HL-60 (cell line): ENCODE measurements at regions not wholly inside any gene's neighbourhood (a gene's known extent, or its start where the extent isn't known, plus 50 kb on each side); places are given as distances from the start of the nearest gene placed in this dataset.

Source experiments
- DNase-seq, 2 experiments: peaks; one replicate each; pipeline ENCODE4 v3.0.0-alpha.2; 2010 to 2020; ENCODE audit warnings: low read depth in 1 of 2, low spot score in 1 of 2
- H3K27ac ChIP-seq: fragments of 250-450 bp; sonication (Bioruptor Pico); replicated peaks from 2 replicates; pipeline ENCODE4 v1.5.1; 2020; ENCODE audit warnings: mild to moderate bottlenecking, moderate library complexity
- H3K27me3 ChIP-seq: fragments of 250-450 bp; sonication (Bioruptor Pico); 2 replicates; pipeline ENCODE4 v1.5.1; 2021; ENCODE audit warnings: mild to moderate bottlenecking, moderate library complexity; ENCODE audit not compliant: insufficient read depth, poor library complexity, severe bottlenecking
- H3K4me3 ChIP-seq: replicated peaks from 2 replicates; pipeline ENCODE4 v1.5.1; 2011; ENCODE audit warnings: mild to moderate bottlenecking, control low read depth, low read length; ENCODE audit not compliant: insufficient read depth
- GABPA ChIP-seq: IDR thresholded peaks from 2 replicates; pipeline ENCODE4 v1.6.1; 2012; ENCODE audit warnings: low read depth
- POLR2AphosphoS5 ChIP-seq: IDR thresholded peaks from 2 replicates; pipeline ENCODE4 v1.6.1; 2012; ENCODE audit warnings: low read depth
- SPI1 ChIP-seq: IDR thresholded peaks from 2 replicates; pipeline ENCODE4 v1.6.1; 2012; ENCODE audit warnings: low read depth, mild to moderate bottlenecking, borderline replicate concordance
- TF ChIP-seq, protein P1 (sequence below): IDR thresholded peaks from one replicate; pipeline ENCODE4 v1.5.1; 2011; ENCODE audit warnings: low read length, control low read depth, inconsistent platforms; ENCODE audit not compliant: insufficient read depth
- TF ChIP-seq, protein P2 (sequence below): IDR thresholded peaks from 2 replicates; pipeline ENCODE4 v1.6.1; 2012; ENCODE audit warnings: low read depth; ENCODE audit not compliant: insufficient replicate concordance

DNA sequence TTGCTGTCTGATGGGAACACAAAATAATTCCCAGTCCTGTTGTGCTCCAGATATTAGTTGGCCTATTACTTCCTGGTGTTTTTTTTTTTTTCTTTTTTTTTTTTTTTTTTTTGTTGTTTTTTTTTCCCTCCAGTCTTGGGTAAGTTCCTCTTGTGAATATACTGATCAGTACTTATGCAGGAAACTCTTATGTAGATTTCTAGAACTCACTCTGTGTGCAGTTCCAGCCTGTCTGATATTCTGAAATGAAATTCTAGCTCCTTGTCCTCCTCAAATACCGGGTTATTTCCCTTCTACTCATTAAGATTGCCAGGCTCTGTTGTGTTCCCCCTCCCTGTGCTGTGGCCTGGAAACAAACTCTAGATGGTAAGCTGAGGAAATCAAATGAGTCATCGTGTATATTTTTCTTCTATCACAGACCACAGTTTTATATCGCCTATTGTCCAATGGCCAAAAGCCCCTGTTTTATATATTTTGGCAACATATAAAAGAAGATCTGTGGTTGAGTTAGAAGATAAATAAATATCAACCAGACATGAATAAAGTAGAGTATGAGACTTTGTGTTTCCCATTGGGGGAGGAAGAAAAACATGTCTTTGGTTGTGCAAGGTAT, 124.3 kb upstream of the UGT8 start:
- TF ChIP-seq, protein P1, sequence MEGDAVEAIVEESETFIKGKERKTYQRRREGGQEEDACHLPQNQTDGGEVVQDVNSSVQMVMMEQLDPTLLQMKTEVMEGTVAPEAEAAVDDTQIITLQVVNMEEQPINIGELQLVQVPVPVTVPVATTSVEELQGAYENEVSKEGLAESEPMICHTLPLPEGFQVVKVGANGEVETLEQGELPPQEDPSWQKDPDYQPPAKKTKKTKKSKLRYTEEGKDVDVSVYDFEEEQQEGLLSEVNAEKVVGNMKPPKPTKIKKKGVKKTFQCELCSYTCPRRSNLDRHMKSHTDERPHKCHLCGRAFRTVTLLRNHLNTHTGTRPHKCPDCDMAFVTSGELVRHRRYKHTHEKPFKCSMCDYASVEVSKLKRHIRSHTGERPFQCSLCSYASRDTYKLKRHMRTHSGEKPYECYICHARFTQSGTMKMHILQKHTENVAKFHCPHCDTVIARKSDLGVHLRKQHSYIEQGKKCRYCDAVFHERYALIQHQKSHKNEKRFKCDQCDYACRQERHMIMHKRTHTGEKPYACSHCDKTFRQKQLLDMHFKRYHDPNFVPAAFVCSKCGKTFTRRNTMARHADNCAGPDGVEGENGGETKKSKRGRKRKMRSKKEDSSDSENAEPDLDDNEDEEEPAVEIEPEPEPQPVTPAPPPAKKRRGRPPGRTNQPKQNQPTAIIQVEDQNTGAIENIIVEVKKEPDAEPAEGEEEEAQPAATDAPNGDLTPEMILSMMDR = no peak
- TF ChIP-seq GABPA (no peak), SPI1 (no peak), POLR2AphosphoS5 (no peak)
- TF ChIP-seq, protein P2, sequence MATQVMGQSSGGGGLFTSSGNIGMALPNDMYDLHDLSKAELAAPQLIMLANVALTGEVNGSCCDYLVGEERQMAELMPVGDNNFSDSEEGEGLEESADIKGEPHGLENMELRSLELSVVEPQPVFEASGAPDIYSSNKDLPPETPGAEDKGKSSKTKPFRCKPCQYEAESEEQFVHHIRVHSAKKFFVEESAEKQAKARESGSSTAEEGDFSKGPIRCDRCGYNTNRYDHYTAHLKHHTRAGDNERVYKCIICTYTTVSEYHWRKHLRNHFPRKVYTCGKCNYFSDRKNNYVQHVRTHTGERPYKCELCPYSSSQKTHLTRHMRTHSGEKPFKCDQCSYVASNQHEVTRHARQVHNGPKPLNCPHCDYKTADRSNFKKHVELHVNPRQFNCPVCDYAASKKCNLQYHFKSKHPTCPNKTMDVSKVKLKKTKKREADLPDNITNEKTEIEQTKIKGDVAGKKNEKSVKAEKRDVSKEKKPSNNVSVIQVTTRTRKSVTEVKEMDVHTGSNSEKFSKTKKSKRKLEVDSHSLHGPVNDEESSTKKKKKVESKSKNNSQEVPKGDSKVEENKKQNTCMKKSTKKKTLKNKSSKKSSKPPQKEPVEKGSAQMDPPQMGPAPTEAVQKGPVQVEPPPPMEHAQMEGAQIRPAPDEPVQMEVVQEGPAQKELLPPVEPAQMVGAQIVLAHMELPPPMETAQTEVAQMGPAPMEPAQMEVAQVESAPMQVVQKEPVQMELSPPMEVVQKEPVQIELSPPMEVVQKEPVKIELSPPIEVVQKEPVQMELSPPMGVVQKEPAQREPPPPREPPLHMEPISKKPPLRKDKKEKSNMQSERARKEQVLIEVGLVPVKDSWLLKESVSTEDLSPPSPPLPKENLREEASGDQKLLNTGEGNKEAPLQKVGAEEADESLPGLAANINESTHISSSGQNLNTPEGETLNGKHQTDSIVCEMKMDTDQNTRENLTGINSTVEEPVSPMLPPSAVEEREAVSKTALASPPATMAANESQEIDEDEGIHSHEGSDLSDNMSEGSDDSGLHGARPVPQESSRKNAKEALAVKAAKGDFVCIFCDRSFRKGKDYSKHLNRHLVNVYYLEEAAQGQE = no peak

DNA sequence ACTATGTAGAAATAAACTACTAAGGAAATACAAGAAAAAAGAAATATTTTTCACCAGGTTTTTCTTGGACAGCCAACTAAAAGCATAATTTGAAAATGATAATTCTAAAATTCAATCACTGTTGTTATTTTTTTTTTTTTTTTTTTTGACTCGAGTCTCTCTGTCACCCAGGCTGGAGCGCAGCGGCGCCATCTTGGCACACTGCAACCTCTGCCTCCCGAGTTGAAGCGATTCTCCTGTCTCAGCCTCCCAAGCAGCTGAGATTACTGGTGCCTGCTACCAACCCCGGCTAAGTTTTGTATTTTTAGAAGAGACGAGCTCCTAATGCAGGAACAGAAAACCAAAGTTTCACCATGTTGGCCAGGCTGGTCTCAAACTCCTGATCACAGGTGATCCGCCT, 122.3 kb upstream of the UGT8 start:
- Histone ChIP-seq H3K27ac (no peak overlapping the region), H3K4me3 (no peak overlapping the region), H3K27me3 (no peaks in the 10 kb centered on the region)
- TF ChIP-seq, protein P1 = no peak
- no peak for TF ChIP-seq GABPA
- TF ChIP-seq, protein P2 = no peak
- no peak for DNase-seq

More for the DNA sequence above, 124.3 kb upstream of the UGT8 start:
- H3K4me3 ChIP-seq = no peak overlapping the region
- no peak overlapping the region for H3K27ac ChIP-seq
- no peaks in the 10 kb centered on the region for H3K27me3 ChIP-seq
- no peak for DNase-seq

DNA sequence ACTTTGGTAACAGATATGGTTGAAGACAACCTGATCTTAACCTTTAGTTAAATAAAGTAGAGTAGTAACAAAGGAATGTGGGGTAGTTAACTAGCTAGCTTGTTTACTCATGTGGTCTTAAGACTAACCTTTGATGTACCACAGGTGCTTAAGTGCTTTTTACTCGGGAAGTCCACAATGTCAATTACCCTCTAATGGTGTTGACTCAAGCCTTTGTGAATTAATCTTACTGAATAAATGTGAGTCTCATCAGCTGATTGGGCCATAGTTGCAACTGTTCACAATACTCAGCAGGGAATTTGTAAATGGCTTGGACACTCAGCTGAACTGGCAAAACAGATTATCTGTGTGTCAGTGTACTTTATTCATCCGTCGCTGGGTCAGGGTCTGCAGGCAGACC, 119.0 kb upstream of the UGT8 start:
- no peak for DNase-seq
- Histone ChIP-seq H3K4me3 (no peak overlapping the region), H3K27ac (no peak overlapping the region), H3K27me3 (no peaks in the 10 kb centered on the region)
- TF ChIP-seq POLR2AphosphoS5 = no peak
- TF ChIP-seq, protein P2 = no peak
- no peak for TF ChIP-seq GABPA
- no peak for TF ChIP-seq SPI1
- TF ChIP-seq, protein P1 = no peak
